ENCODE measurements at regions not wholly inside any gene's neighbourhood (a gene's known extent, or its start where the extent isn't known, plus 50 kb on each side); places are given as distances from the start of the nearest gene placed in this dataset.

DNA sequence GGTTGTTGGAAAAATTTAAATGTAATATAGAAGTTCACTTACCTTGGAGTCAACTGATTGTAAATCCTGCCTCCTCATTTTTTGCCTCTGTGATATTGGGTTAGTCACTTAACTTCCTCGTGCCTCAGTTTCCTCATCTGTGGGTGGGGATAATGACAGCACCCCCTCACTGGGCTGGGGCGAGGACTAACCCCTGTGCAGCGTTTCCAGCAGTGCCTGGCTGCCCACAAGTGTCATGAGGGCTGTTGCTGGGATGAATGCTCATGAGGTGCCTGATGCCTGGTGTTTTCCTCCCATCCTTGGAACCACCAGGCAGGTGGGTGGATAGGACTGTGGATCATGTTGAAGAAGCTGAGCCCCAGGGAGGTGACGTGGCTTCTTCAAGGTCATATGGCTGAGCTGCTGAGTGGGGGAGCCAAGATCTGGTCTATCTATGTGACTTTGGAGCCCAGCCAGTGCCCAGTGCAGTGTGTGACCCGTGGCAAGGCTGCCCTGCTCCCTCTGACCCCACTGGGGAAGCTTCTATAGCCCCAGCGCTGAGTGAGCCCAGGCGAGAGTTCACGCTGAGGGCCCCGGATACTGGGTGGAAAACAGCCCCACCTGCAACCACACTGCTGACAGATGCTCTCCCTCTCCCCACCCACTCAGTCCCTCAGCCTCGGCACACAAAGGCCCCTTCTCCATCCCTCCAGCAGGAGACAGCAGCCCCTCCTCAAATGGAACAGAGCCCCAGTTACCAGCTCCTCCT lies 446.0 kb downstream of the PTPRU start:
- TF ChIP-seq GATA3 (IDR thresholded peaks at IDR 0.05; ENCODE audit: low read depth, low read length): no peak
- no peak for TF ChIP-seq GATA2 (IDR thresholded peaks at IDR 0.05; ENCODE audit: low read depth, low read length)

DNA sequence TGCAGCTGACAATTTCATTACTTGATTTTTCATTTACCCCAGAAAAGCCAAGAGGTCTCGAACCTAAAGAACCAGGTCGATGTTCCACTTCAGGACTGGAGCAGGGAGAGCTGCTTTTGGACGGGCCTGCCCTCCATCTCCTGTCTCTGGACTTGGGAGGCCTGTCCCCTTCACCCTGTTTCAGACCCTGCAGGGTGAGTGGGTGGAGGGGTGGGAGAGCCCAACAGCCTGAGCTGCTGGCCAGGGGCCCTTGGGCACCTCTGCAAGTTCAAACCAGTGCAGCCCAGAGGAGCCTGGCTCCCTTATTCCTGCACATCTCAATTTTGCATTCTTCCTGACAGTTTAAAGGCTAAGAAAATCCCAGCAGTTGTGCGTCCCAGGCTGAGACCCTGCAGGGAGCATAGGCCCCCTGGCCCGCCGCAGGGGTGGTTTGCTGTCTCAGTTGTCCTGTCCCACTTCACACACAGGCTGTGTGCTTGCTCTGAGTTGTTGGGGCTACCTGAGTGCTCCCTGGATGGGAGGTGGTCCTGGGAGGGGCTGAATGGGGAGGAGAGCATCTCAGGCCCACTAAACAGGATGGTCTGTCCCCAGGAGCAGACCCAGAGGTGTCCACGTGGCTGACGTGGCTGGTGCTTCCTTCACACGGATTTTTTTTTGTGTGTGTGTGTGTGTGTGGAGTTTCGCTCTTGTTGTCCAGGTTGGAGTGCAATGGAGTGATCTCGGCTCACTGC lies 443.7 kb downstream of the PTPRU start:
- no peak for TF ChIP-seq GATA2 (IDR thresholded peaks at IDR 0.05; ENCODE audit: low read depth, low read length)
- TF ChIP-seq GATA3 (IDR thresholded peaks at IDR 0.05; ENCODE audit: low read depth, low read length): no peak

DNA sequence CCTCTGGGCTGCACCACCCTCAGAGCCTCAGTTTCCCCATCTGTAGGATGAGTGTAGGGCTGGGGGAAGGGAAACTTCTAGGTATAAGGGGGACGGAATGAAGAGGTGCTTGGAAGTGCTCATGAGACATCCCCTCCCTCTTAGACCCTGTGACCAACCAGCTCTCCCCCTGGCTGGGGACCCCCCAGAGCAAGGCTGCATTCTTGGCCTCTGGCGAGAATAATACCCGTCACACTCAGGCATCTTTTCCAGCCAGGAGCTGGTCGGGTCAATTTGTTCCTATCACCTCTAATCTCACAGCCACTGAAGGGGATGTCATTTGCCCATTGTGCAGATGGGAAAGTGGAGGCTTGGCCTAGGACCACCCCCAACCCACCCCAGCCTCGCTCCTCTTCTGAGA lies 443.0 kb downstream of the PTPRU start:
- no peak for TF ChIP-seq GATA3 (IDR thresholded peaks at IDR 0.05; ENCODE audit: low read depth, low read length)
- no peak for TF ChIP-seq GATA2 (IDR thresholded peaks at IDR 0.05; ENCODE audit: low read depth, low read length)

DNA sequence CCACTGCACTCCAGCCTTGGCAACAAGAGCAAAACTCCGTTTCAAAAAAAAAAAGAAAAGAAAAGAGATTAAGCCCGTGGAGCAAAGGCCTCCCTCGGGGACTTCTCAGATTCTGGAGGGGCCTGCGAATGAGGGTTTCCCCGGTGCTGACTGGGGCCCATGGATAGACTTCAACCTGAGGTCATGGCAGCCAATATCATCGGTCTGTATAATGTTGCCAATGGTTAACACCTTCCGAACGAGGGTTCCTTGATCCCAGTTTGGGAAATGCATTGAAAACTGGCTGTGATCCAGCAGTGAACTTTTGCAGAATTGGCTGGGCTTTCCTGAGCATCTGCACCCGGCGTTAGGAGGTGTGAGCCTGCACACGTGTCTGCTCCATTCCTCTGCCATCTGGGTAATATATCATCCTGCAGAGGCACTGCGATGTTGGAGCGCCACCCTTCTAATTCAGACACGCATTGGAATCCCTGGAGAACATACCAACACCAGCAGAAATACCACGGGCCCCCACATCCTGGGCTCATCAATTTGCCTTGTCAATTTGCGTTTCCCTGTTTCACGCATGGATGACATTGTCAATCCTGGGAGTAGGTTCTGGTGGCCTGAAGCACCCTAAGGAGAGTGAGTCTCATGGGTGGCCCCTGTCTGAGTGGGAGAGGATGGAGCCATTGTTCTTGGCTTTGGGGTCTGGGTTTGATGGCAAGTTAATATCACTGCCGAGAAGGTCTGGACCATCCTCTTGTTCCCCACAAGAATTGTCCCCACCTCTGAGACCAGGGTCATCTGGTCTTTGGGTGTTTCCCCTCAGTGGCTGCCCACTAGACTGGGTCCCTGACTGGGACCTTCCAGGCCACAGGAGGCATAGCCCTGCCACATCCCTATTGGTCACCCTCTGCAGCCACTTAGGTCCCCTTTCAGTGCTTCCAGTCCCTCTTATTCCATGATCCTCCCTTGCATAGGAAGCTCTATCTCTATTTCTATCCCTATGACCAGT lies 441.0 kb downstream of the PTPRU start:
- TF ChIP-seq GATA2 (IDR thresholded peaks at IDR 0.05; ENCODE audit: low read depth, low read length) (no peak), GATA3 (IDR thresholded peaks at IDR 0.05; ENCODE audit: low read depth, low read length) (no peak)

DNA sequence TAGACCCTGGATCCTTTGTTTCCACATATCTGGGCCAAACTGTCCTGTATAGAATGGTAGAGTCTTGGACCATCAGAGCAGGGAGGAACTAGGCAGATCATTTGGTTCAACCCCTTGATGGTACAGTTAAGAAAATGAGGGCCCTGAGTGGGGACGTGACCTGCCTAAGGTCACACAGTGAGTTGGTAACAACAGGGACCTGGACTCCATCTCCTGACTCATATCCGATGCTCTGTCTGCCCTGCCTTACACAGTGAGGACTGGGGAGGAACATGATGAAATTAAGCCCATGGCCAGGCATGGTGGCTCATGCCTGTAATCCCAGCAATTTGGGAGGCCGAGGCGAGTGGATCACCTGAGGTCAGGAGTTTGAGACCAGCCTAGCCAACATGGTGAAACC lies 440.2 kb downstream of the PTPRU start:
- TF ChIP-seq GATA3 (IDR thresholded peaks at IDR 0.05; ENCODE audit: low read depth, low read length) (no peak), GATA2 (IDR thresholded peaks at IDR 0.05; ENCODE audit: low read depth, low read length) (no peak)

DNA sequence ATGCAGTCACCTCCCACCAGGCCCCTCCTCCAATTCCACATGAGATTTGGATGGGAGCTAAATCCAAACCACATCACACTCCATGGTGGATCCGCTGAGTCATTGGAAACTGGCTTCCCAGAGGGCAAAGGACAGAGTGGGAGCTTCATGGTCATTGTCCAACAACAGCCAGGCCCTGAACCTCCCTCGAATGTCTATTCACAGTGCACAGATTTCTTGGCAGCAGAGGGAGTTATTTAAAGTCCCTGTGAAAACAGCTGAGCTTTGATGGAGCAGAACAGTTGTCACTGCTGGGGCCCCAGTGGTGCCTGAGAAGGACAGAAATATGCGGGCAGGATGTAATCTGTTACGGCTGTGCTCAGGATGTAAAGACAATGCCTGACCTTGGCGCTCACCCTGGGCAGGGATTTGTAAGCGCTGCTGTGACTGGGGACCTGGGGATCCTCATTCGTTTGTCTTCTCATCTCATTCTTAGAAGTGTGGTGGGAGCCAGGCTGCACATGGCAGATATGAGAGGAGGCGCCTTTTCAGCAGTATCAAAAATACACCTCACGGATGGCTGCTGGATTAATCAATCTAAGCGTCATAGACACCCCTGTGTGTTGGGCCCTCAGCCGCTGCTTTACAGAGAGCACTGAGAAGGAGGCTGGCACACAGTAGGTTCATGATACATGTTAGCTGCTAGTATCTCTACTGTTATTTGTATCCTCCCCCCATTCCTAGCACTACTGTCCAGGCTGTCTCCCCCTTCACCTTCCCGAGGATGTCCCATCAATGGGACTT lies 439.4 kb downstream of the PTPRU start:
- TF ChIP-seq GATA3 (IDR thresholded peaks at IDR 0.05; ENCODE audit: low read depth, low read length) (no peak), GATA2 (IDR thresholded peaks at IDR 0.05; ENCODE audit: low read depth, low read length) (no peak)

DNA sequence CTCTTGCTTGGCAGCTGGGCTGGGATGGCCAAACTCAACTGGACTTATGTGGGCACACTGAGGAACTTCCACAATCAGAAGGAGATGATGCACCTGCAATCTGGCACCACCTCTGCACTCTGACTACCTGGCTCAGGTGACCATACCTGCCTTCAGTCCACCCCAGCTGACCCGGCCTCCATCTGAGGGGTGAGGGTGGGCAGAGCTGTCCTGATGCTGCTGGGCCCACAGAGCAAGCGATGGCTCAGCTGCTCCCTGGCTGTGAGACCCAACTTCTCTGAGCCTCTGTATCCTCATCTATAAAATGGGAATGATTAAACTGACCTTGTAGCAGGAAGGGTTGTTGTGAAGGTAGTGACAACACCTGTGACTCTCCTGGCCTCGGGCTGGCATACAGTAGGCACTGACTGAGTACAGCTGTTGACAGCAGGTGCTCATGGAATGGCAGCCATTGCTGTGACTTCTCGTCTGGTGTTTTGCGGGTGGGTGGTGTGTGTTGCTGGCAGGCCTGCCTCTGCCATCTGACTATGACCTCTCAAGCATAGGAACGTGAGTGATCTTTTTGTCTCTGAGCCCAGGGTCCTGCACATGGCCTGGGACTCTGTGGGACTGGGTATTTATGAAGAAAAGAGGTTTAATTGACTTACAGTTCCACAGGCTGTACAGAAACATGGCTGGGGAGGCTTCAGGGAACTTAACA lies 438.5 kb downstream of the PTPRU start:
- TF ChIP-seq GATA3 (IDR thresholded peaks at IDR 0.05; ENCODE audit: low read depth, low read length) (no peak), GATA2 (IDR thresholded peaks at IDR 0.05; ENCODE audit: low read depth, low read length) (no peak)

DNA sequence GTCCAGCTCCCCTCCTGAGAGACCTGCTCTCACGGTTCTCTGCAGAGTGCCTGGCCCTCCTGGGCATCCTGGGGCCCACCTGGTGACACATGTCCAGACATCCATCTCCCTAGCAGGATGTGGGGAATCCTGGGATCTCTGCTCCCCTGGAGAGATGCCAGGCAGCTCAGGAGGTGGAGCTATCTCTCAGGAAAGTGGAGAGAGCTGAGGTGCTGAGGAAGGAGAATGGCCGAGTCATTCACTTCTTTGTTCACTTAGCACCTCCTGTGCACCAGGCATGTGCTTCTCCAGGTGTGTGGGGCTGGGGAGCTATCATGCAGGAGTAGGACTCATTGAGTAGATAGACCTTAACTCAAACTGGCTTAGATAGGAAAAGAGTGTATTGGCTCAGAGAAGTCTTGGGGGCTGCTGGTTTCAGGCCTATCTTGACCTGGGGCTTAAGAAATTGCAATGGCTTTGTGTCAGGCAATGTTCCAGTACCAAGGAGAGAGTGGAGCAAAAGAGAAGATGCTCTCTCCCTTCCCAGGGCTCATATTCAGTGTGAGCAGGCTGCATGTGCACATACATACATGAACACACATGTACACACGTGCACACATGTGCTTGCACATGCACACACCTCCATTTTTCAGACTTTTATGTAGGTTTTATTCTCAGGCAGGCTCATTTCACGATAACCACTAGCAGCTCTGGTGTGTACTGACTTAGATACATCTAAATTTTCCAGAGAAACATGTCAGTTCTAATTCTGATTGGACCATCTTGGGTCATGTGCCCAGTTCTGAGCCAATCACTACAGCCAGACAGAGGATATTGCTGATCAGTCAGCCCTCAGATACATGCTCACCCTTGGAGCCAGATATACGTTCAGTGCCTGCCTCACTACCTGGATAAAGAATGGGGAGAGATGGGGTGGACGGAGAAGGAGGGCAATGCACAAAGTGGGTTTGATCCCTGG lies 437.6 kb downstream of the PTPRU start:
- TF ChIP-seq GATA3 (IDR thresholded peaks at IDR 0.05; ENCODE audit: low read depth, low read length): no peak
- no peak for TF ChIP-seq GATA2 (IDR thresholded peaks at IDR 0.05; ENCODE audit: low read depth, low read length)

DNA sequence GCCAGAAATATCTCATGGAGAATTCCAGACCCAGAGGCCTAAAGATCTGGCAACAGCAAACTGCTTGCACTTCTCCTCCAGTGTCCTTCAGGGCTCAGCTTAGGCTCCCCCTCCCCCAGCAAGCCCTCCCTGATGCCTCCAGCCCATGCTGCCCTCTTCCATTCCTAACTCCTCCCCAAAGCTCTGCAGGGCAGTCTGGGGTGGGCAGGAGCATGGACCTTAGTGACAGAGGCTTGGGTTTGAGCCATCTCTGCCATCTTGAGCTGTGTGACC lies 436.8 kb downstream of the PTPRU start:
- TF ChIP-seq GATA3 (IDR thresholded peaks at IDR 0.05; ENCODE audit: low read depth, low read length): no peak
- no peak for TF ChIP-seq GATA2 (IDR thresholded peaks at IDR 0.05; ENCODE audit: low read depth, low read length)

DNA sequence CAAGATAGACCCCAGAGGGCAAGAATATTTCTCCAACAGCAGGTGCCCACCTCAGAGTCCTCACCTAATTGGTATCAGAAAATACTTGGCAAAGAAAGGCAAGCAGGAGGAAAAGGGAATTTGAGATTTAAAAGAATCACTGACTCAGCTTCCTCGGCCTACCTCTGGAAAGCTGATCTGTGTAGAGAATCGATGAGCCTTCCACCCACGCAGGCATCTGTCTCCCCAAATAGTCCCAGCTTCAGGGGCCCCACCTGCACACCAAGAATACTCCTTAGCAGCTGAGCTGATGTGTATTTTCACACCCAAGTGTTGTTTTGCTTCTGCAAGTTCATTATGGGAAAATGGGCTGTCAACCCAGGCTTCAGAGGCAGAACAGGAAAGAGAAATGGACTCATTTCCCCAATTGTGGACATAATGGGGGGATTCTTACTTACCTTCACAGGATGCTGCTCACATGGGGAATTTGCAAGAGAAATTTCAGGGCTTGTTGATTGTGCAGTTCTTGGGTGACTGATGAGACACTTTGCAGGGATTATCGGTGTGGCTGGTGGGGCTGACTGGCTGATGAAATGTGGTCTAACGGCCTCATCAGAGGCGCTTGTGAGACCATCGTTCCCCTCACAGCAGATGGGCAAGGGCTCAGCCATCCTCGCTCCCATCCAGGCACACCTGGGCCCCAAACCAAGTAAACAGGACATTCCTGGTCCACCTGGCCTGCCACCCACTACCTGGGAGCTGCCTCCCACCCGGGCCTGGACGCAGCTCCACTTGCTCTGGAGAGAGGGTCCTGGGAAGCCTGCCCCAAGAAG lies 436.3 kb downstream of the PTPRU start:
- TF ChIP-seq GATA2 (IDR thresholded peaks at IDR 0.05; ENCODE audit: low read depth, low read length) (no peak), GATA3 (IDR thresholded peaks at IDR 0.05; ENCODE audit: low read depth, low read length) (no peak)

Data from SH-SY5Y (cell line).